NCI-H2029 treated with DMSO at 0.1 percent for 48 hours (cell line): ENCODE measurements at regions not wholly inside any gene's neighbourhood (a gene's known extent, or its start where the extent isn't known, plus 50 kb on each side); places are given as distances from the start of the nearest gene placed in this dataset.

Source experiments
- DNase-seq: peaks from one replicate; lab custom pipeline; 2025; lab: John Stamatoyannopoulos, UW

GRCh38 chr9:16954040-16954439 lies 83.6 kb upstream of the BNC2 start:
- DNase-seq = no peak

DNA sequence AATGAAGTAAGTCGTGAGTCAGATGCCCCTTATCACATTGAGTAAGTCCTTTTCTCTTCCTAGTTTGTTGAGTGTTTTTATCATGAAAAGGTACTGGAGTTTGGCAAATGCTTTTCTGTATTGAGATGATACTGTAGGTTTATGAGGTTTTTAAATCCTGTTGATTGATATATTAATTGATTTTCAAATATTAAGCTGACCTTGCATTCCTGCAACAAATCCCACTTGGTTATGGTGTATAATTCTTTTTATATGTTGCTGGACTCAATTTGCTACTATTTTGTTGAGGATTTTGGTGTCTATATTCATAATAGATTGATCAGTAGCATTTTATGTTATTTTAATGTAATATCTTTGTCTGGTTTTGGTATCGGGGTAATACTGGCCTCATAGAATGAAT lies 81.0 kb upstream of the BNC2 start:
- DNase-seq = no peak

DNA sequence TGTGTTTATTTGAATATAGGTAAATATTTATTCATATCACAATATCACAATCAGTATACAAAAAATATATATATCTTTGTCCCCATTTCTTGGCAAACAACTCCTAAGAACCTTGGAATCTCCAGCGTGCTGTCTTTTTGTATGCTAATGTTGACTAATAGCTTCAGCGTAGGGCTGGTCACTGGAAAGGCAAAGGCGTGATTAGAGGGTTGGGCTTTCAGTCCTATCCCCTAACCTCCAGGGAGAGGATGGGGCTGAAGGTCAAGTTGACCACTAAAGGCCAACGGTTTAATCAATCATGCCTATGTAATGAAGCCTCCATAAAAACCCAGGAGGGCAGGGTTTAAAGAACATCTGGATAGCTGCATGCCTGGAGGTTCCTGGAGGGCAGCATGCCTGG lies 79.6 kb upstream of the BNC2 start:
- DNase-seq = no peak

GRCh38 chr9:16930578-16930977 lies 60.1 kb upstream of the BNC2 start:
- DNase-seq = no peak

DNA sequence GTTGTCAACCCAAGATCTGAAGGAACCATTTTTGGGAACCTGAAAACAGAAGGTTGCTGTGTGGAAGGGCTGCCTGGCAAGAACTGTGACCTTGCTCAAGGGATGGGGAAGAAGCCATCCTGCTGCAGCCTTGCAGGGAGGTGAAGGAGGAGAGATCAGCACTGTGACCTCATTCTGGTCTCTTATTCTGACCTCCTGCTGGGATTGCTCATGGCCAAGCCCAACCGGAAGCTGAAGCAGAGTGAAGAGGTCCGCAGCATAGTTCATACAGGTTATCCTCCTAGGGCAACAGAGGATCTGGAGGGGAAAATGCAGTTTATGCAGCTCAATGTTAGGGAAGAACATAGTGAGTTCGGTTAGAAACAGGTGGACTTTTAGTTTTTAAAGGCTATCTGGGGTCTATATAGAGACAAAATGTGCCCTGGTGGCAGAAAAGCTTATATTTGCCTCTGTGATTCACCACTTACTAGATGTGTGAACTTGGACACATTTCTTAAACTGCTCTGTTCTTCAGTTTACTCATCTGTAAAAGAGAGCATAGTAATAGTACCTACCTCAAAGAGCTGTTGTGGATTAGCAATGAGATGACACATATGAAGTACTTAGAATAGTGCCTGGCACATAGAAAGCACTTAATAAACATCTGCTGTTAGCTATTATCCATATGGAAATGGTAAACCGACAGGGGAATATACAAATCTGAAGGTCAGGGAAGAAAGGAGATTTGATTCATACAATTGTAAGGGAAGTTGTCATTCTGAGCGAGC lies 57.9 kb upstream of the BNC2 start:
- no peak for DNase-seq

- no peak for DNase-seq
These were observed 55.0 kb upstream of the BNC2 start for GRCh38 chr9:16925426-16925825.

DNA sequence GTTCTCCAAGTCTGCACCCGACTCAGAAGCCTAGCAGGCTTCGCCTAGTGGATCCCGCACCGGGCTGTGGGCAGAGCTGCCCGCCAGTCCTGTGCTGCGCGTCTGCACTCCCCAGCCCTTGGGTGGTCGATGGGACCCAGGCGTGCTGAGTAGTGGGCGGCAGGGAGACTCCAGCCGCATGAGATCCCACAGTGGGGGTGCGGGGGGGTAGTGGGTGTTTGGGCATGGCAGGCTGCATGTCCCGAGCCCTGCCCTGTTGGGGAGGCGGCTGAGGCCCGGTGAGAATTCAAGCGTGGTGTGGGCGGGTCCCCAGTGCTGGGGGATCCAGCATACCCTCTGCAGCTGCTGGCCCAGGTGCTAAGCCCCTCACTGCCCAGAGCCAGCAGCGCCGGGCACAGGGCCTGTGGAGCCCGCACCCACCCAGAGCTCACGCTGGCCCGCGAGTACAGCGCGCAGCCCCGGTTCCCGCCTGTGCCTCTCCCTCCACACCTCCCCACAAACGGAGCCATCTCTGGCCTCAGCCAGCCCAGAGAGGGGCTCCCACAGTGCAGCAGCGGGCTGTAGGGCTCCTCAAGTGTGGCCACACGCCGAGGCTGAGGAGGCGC lies 53.9 kb upstream of the BNC2 start:
- no peak for DNase-seq

DNA sequence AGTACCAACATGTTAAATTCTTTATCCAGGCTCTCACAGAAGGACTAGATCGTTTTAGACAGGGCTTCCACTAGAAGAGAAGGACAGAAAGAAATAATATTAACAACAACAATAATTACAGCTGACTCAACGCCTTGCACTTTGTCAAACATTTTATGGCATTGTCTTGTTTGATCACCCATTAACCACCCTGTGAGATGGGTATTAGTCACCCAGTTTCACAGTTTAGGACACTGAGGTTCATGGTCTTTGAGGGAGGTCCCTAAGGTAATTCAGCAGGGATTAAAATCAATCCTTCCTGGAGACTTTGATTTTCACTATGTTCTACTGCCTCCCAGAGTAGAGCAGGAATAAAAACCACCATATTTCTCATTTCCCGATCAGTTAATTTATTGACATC lies 51.4 kb upstream of the BNC2 start:
- no peak for DNase-seq
